SK-N-MC (cell line): ENCODE measurements at regions not wholly inside any gene's neighbourhood (a gene's known extent, or its start where the extent isn't known, plus 50 kb on each side); places are given as distances from the start of the nearest gene placed in this dataset.

Experiments used
- EZH2 ChIP-seq: fragments of 200-600 bp; sonication (generic); IDR thresholded peaks from one replicate; pipeline ENCODE4 v1.6.1; 2017; ENCODE audit warnings: antibody characterized with exemption
- FOXP2 ChIP-seq: optimal IDR thresholded peaks from 2 replicates; pipeline ENCODE3; 2011; ENCODE audit warnings: mild to moderate bottlenecking, moderate library complexity; ENCODE audit not compliant: insufficient read depth; ENCODE audit errors: extremely low read length, control extremely low read depth
- POLR2AphosphoS5 ChIP-seq: IDR thresholded peaks from 2 replicates; pipeline ENCODE4 v1.6.1; 2012; ENCODE audit warnings: mild to moderate bottlenecking, low read depth, low read length, borderline replicate concordance

DNA sequence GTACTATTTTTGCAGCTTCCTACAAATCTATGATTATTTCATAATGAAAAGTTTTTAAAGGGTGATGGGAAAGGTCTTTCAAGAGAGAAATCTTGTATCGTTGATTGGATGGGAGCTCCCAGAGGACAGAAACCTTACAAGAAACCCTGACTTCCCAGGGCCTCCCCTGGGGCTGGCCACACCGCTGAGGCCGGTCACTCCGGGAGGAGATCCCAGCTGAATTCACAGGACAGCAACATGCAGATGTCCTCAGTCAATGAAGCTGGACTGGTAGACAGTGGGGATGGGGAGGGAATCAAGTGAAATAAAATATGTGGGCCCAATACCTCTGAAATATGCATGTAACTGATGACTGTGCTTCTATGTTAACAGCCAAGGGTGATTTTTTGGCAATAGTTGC lies 135.6 kb downstream of the TFCP2L1 start:
- TF ChIP-seq EZH2 (no peak), POLR2AphosphoS5 (no peak), FOXP2 (no peak)
